D341Med (cell line): ENCODE measurements at regions not wholly inside any gene's neighbourhood (a gene's known extent, or its start where the extent isn't known, plus 50 kb on each side); places are given as distances from the start of the nearest gene placed in this dataset.
"Not testable (repeated sequence)": the region's sequence is repeated elsewhere in the genome, so short reads cannot be mapped to it uniquely, and the experiment has no call there.

Source experiments
- DNase-seq: peaks from one replicate; pipeline ENCODE4 v3.0.0; 2012; ENCODE audit warnings: low spot score

- no peak for DNase-seq
These were observed 138.9 kb upstream of the DCC start for GRCh38 chr18:52200921-52201663.

DNA sequence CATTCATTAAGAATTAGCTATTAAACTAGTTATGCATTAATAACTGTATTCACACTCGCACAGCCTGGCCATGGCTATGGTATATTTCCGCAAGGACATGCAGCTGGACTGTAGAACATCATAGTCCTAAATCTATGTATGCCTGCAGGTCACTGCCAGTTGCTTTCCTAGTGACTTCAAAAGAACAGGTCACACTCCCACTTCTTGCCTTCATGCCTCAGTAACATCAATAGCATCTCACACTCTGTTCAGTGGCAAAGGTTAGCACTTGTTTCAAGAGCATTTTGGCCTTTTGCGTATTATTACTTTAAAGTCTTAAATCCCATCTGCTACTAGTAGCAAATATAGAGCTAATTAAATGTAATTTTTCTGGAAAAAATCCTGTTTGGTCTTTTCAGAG lies 131.4 kb upstream of the DCC start:
- no peak for DNase-seq

DNA sequence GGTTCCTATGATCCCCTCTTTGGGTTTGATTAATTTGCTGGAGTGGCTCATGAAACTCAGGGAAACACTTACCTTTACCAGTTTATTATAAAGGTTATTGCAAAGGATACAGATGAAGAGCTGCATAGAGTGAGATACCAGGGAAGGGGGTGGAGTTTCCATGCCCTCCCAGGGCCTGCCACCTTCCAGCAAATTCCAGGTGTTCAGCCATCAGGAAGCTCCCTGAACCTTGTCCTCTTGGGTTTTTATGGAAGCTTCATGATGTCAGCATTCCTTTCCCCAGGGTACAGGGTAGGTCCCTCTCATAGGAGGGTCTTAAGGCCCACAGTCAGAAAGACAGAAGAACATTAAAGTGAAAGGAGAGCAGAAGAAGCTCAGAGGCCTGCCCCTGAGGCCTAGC lies 123.9 kb upstream of the DCC start:
- DNase-seq, result no peak

DNA sequence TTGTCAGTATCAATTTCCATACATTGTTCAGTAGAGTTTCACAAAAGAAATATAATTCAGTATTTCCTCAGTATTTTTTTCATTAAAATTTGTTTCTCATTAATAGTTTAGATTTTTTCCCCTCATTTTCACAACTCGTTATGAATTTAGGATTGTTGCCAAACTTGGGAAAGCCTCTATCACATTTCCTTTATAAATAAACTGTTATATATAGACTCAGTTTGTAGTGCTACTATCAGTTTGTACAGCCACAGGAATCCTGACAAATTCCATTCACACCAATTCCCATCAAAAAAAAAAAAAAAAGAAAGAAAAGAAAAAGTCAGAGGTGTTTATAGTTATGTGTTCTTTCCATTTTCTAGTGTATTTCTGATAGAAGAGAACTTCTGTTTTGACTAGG lies 123.3 kb upstream of the DCC start:
- no peak for DNase-seq

GRCh38 chr18:52219102-52219501 lies 120.9 kb upstream of the DCC start:
- no peak for DNase-seq

- DNase-seq, result no peak
These were observed 119.9 kb upstream of the DCC start for GRCh38 chr18:52220062-52220591.

DNA sequence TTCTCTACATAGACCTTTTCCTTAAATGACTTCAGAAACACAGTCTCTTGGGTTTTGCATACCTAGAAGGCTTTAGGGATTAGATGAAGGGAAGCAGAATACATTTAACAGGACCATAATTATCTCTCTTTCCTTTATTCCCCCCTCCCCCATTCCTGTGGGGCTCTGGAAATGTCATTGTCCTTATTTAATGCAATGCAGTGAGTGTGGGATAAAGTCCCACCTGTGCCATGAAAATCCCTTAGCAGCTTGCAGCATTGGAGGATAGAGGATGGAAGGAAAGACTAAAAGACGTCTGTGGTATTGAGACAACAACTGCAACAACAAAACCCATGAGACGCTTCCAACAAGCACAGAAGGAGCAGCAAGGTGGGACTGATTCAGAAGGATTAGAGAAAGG lies 117.8 kb upstream of the DCC start:
- peak; percentile 52 for DNase-seq

GRCh38 chr18:52227536-52227935 lies 112.5 kb upstream of the DCC start:
- DNase-seq, result no peak

GRCh38 chr18:52228166-52228565 lies 111.8 kb upstream of the DCC start:
- DNase-seq, result no peak

DNA sequence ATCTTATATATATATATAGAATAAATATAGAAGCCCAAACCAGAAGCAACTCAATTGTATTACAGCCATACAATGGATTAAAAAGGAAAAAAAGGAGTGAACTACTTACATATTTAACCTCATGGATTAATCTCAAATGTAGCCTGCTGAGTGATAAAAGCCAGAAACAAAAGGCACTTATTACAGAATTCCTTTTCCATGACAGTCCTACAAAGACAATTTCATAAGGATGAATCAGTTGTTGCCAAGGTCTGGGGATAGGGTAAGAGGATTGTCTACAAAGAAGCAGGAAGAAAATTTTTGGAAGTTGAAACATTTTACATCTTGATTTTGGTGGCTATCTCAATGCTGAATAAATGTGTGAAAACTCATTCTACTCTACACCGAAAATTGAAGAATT lies 103.9 kb upstream of the DCC start:
- DNase-seq, result no peak

DNA sequence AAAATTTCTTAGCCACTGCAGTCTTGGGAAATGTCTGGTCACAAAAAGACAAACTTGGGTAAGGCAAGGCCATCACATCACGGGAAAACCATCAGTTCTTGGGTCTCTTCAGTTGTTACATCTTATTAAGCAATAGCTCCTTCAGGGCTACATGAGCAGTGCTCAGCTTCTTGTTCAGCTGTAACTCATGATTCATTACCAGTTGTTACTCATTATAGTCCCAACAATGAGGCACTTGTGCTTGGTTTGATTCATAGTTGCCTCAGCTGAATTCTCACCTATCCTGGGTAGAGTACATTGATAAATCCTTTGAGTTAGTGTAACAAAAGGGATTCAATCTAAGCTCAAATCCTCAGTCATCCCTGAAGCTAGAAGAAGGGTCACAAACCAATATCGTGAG lies 102.4 kb upstream of the DCC start:
- no peak for DNase-seq

DNA sequence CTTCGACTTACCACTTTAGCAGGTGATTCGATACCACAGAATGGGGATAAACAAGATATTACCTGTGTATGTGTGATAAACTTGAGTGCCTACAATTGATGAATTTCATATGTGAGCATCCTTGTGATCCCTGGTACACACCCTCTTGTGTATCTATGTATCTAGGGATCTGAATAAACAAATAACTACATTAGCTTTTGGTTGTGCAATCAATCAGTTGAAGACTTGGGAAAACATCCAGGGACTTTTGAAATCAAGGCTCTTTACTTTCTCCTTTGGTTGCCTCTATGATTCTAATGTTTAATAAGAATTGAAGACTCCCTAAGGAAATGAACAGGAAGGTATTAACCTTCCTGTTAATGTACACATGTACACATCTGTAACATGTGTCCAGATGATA lies 97.3 kb upstream of the DCC start:
- no peak for DNase-seq

DNA sequence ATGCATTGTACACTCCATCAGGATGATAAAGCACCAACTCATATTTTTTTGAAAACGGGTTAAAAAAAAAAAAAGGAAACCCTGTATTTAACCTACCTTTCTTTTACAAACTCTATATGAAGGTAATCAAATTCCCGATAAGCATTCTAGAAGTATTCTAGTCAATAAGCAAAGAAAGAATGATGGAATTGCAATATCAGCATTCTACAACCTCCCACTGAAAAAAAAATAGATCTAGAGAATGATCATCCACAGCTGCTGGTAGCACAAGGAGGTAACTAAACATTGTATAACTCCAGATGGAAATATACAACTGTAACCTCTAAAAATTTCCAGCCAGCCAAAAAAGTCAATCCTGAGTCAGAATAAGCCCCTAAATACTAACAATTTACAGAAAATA lies 95.3 kb upstream of the DCC start:
- DNase-seq, result no peak

DNA sequence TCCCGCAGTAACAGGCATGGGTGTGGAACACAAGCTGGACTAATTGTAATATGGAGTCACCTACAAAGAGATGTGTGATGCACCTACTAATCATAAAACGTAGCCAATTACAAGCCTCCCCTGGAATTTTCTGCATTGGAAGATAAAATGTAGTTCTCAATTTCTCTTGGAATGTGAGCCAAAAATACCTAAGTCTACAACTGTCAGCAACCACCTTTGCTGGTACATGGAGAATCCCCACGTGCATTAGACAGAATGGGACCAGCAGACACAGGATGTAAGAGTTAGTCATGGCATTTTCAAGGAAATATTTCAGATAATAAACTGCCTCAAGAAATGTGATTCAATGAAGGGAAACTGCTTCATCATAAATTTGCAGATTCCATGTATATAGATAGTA lies 85.6 kb upstream of the DCC start:
- DNase-seq, result no peak

GRCh38 chr18:52257417-52257816 lies 82.6 kb upstream of the DCC start:
- not testable (repeated sequence) for DNase-seq

DNA sequence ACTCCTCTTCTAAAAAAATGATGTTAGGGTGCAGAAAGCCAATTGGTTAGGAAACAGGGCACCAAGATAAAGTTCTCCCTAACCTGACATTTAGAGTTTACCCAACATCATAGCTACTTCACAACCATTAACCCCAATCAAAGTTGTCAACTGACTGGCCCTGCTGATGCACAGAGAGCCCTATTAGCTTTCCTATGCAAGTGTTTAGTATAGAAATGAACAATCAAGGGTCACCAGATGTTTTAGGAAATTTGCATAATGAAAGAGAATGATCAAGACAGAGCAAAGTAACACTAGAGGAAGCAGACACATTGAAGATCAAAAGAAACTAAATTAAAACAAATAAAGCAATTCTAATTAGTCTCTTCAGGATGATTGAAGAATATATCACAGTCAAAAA lies 64.2 kb upstream of the DCC start:
- DNase-seq, result no peak

GRCh38 chr18:52277785-52278184 lies 62.2 kb upstream of the DCC start:
- DNase-seq, result no peak

DNA sequence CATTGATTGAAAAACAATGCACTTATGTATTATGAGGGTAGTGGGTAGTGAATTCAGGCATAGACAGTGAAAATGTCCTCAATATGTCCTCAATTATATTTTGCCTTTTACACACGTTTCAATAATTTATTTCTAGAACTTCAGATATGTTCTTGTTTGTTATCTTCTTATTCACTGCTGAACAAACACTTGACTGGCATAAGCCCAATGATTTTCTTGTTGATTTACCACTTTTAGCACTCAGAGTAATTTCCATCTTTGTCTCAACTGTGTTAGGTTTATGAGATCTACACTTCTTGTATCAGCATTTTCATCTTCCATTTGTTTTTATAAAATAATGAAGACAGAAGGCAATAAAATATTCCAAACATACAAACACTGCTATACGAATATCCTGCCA lies 61.8 kb upstream of the DCC start:
- no peak for DNase-seq

DNA sequence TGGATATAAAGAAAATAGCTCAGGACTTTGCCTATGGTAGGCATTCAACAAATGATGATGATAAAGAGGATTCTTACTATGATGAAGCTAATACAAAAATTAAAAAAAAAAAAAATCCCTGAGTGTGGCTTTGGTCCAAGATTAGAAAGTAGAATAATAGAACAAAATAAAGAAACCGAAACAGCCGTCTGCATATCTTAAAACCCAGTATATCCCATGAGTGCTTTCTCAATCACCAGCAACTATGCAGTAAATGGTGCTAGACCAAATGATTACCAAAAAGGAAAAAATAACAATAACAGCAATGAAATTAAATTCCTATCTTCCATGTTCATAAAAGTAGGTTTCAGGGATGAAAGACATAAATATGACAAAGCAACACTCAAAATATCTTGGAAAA lies 59.3 kb upstream of the DCC start:
- no peak for DNase-seq

DNA sequence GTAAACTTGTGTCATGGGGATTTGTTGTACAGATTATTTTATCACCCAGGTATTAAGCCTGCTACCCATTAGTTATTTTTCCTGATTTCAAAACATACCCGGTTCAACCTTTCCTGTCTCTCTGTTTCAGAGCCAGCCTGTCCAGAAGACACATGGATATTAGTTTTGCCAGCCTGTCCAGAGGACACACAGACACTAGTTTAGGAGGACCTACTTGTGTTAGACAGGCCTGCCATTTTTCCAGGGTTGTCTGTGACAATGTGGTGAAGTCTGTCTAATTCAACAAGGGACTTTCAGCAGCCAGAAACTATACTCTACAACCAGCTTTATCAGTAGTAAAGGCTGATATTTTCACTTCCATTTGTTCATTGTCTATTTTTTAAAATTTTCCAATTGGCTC lies 56.1 kb upstream of the DCC start:
- no peak for DNase-seq

- no peak for DNase-seq
These were observed 53.3 kb upstream of the DCC start for GRCh38 chr18:52286675-52287074.

GRCh38 chr18:52287151-52287550 lies 52.8 kb upstream of the DCC start:
- no peak for DNase-seq

DNA sequence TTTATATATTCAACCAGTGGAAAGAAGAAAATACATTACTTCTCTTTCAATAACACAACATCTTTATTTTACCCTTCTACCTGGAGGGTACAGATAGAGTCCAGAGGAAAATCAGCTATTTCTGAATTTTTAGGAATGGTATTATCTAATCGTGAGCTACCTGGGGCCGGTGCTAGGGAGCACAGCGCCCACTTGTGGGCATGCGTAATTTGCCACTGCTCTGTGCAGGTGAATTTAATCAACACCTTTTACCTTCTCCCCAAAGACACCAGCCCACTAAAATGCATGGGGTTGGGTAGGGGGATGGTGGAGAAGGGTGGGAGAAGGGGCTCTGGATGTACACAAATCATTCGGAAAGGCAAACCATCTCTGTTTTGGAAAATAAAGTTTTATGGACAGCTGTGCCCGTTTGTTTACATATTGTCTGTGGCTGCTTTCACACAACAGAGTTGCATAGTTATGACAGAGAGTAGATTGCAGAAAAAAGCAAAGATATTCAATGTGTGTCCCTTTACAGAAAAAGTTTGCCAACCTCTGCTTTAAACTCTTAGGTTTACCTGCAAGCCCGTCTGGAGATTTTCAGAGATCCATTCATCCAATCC lies 51.5 kb upstream of the DCC start:
- DNase-seq, result peak; percentile 75

DNA sequence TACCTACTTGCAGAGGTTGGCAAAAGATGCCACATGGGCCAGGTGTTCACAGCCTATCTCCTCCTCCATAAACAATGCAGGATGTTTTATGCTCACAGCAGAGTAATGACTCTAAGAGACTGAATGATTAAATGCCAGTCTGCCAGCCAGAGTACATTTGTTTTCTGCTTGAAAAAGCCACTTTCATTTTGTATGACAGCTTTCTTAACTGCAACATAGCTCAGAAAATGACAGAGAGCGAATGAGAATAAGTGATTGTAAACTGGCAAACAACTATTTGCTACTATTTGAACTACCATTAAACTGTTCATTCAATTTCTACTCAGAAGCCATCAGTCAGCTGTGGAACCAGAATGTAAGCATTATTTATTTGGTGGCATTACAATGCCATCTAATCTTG lies 50.6 kb upstream of the DCC start:
- no peak for DNase-seq
